WERI-Rb-1 (cell line): ENCODE measurements at regions not wholly inside any gene's neighbourhood (a gene's known extent, or its start where the extent isn't known, plus 50 kb on each side); places are given as distances from the start of the nearest gene placed in this dataset.

Experiments
- DNase-seq: peaks from one replicate; pipeline ENCODE4 v3.0.0-alpha.2; 2020
- H3K27ac ChIP-seq: fragments of 250-450 bp; sonication (Bioruptor Pico); 2 replicates; pipeline ENCODE4 v1.5.1; 2020; ENCODE audit warnings: mild to moderate bottlenecking, moderate library complexity
- H3K27me3 ChIP-seq: fragments of 250-450 bp; sonication (Bioruptor Pico); 2 replicates; pipeline ENCODE4 v1.5.1; 2021; ENCODE audit warnings: mild to moderate bottlenecking, low read depth, moderate library complexity; ENCODE audit not compliant: insufficient read depth, severe bottlenecking
- H3K36me3 ChIP-seq: fragments of 250-450 bp; sonication (Bioruptor Pico); 2 replicates; pipeline ENCODE4 v1.5.1; 2020; ENCODE audit warnings: mild to moderate bottlenecking, moderate library complexity
- H3K4me3 ChIP-seq: 2 replicates; pipeline ENCODE4 v1.5.1; 2011; ENCODE audit warnings: low read depth, mild to moderate bottlenecking, control low read depth, low read length
- H3K9me3 ChIP-seq: fragments of 250-450 bp; sonication (Bioruptor Pico); 2 replicates; pipeline ENCODE4 v1.5.1; 2021; ENCODE audit warnings: mild to moderate bottlenecking, moderate library complexity; ENCODE audit not compliant: severe bottlenecking
- CTCF ChIP-seq: IDR thresholded peaks from 2 replicates; pipeline ENCODE4 v1.5.1; 2011; ENCODE audit warnings: low read depth, mild to moderate bottlenecking, control low read depth, inconsistent platforms, low read length

GRCh38 chr11:82118946-82119345 is 614.7 kb downstream of the FAM181B start:
- no peaks in the 10 kb centered on the region for H3K9me3 ChIP-seq
- no peak overlapping the region for H3K27ac ChIP-seq
- DNase-seq = no peak
- H3K4me3 ChIP-seq = no peak overlapping the region
- no peaks in the 10 kb centered on the region for H3K36me3 ChIP-seq
- no peaks in the 10 kb centered on the region for H3K27me3 ChIP-seq
- no peak for TF ChIP-seq CTCF

GRCh38 chr11:82117362-82117761 is 616.3 kb downstream of the FAM181B start:
- Histone ChIP-seq H3K4me3 (no peak overlapping the region), H3K9me3 (no peaks in the 10 kb centered on the region), H3K27me3 (no peaks in the 10 kb centered on the region), H3K27ac (no peak overlapping the region), H3K36me3 (no peaks in the 10 kb centered on the region)
- no peak for DNase-seq
- TF ChIP-seq CTCF = no peak

GRCh38 chr11:82105331-82105998 is 628.2 kb downstream of the FAM181B start:
- H3K27ac ChIP-seq = no peak overlapping the region
- no peaks in the 10 kb centered on the region for H3K36me3 ChIP-seq
- H3K4me3 ChIP-seq = no peak overlapping the region
- H3K27me3 ChIP-seq = no peaks in the 10 kb centered on the region
- no peak for DNase-seq
- H3K9me3 ChIP-seq = peaks cover 3% of the 10 kb centered on the region
- no peak for TF ChIP-seq CTCF

- H3K27me3 ChIP-seq = no peaks in the 10 kb centered on the region
- TF ChIP-seq CTCF = no peak
- H3K36me3 ChIP-seq = no peaks in the 10 kb centered on the region
- DNase-seq = no peak
- H3K9me3 ChIP-seq = no peaks in the 10 kb centered on the region
- no peak overlapping the region for H3K27ac ChIP-seq
- no peak overlapping the region for H3K4me3 ChIP-seq
These were observed 640.8 kb downstream of the FAM181B start for GRCh38 chr11:82092904-82093303.

- Histone ChIP-seq H3K4me3 (no peak overlapping the region), H3K36me3 (no peaks in the 10 kb centered on the region), H3K27ac (no peak overlapping the region), H3K27me3 (no peaks in the 10 kb centered on the region), H3K9me3 (no peaks in the 10 kb centered on the region)
- no peak for TF ChIP-seq CTCF
- DNase-seq = no peak
These were observed 644.2 kb downstream of the FAM181B start for GRCh38 chr11:82089426-82089825.

GRCh38 chr11:82085493-82085892 is 648.2 kb downstream of the FAM181B start:
- H3K27ac ChIP-seq = no peak overlapping the region
- H3K9me3 ChIP-seq = no peaks in the 10 kb centered on the region
- no peak for DNase-seq

More at GRCh38 chr11:82085493-82085892, 648.2 kb downstream of the FAM181B start:
- Histone ChIP-seq H3K4me3 (no peak overlapping the region), H3K27me3 (no peaks in the 10 kb centered on the region), H3K36me3 (no peaks in the 10 kb centered on the region)
- TF ChIP-seq CTCF = no peak
